Inferior parietal cortex (tissue), 1 donor: ENCODE measurements at regions not wholly inside any gene's neighbourhood (a gene's known extent, or its start where the extent isn't known, plus 50 kb on each side); places are given as distances from the start of the nearest gene placed in this dataset.

Experiments used
- DNase-seq: peaks from one replicate; pipeline ENCODE4 v3.0.0-alpha.2; 2016; ENCODE audit errors: extremely low spot score

DNA sequence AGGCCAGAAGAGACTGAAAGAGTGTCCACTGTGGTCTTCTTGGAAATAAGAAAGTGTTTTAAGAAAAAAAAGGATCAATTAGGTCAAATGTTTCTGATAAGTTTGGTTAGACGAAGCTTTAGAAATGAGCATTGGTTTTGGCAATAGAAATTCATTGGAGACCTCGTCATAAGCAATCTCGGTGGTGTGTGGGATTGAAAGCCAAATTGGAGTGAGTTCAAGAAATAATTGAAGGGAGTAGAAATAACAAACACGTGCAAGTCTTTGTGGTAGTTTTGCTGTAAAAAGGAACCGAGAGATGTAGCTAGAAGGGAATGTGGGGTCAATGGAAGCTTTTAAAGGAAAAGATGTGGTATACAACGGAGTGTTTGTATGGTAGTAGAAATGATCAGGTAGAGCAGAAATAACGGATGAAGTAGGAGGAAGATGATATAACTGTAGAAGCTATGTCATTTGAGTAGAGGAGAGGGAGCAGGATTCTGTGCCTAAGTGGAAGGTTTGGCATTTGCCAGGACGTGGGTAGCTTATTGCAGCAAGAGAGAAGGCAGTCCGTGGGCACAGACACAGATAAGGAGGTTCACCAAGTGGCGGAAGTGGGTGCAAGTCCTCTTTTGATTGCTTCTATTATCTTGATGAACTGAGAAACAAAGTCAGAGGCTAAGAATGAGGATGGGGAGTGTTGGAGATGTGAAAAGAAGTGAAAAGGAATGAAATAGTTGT, 146.2 kb downstream of the DACT1 start:
- no peak for DNase-seq

DNA sequence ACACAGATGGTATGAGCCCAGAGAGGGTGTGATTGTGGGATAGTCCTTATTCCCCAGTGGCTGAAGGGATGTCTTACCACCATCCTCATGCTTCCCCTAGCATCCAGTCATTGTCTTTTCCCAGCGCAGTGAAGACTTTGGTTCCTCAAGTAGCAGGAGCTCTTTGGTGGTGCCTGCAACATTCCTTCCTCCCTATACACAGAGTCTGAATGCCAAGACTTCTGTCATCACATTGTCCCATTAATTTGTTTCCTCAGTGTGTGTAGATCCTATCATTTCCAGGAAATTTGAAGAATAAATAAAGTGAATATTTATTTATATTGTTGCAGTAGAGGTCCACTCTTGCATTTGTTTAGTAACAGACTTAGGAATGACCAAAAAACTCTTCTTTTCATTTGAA, 147.2 kb downstream of the DACT1 start:
- DNase-seq: no peak

DNA sequence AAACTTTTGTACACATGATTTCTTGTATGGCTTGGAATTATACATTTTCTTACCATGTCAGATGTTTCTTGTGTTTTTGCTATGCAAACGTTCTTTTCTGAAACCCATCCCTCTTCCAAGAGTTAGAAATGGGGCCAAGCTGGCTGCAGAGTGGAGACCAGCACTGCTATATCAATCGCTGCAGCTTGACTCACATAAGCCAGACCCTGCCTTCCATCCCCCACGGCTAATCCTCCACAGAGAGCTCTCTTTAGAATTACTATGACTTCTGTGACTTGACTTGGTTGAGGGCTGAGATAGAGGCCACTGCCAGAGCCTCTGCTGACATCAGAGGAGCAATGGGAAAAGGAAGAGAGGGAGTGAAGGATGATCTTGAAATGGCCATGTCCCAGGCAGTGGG, 147.9 kb downstream of the DACT1 start:
- no peak for DNase-seq

GRCh38 chr14:58787592-58787991, 149.8 kb downstream of the DACT1 start:
- no peak for DNase-seq

DNA sequence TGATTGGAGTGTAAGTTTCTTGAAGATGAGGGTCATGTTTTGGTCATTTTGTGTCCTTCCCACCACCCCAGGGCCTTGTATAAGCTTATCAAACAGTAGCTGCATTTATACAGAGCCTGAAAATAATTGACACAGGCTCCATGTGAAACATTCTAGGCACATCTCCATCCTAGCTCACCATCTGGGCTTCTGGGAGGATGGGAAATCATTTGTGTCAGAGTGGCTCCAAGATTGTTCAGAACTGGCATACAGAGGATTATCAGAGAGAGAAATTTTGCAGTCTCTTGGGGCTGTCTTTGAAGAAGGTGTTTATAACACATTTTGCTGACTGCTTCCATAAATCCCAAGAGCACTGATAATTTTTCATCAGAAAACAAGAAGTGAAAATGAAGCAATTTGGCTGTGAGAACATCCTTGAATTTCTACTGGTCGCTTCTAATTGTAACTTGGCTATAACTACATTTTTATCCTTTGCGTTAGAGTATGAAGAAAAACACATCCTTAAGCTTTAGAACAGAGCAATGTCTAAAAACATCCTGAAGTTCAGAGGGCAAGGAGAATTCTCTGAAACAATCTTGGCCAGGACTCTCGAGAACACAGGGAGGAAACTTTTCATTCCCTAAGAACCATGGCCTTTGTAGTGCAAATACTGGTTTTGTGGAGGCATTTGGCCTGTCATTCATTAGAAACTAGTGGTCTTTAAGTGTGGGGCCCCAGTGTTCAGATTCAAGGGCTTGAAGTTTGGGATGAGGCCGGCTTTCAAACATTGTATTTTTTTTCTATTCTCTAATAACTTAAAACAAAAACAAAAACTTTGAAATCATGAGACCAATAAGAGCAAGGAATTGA, 151.1 kb downstream of the DACT1 start:
- DNase-seq: peak; percentile 72

DNA sequence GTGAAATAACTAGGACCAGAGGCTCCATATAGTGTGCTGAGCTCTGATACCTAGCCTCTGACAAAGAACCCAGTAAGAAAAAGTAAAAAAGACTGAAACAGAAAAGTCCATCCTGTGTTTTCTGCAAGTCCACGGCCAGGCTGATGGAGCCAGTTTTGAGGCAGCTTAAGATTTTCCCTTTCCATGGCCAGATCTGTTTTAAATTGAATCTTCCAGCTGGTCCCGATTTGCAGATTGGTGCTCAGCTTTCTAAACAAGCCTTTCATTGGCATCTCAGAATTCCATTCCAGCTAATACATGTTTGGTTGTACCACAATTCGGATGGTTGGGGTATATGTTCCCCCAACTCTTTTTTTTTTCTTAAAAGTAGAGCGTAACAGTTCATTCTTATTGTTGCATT, 152.0 kb downstream of the DACT1 start:
- DNase-seq: no peak

DNA sequence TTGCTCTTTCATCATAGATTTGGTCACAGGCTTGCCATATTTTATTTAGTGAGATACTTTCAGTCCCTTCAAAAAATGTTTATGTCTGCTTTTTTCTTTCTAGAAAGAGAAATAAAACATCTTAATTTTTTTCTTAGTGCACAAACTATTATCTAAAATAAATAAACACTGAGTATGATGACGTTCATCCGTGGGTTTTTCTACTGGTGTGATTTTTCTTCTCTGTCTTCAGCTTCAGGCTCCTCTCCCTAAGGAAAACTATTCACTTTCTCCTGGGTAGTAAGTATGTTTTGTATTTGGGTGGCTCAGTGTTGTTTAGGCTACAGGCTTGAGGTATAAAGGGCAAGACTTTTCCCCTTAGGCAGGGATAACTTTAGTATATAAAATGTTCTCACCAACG, 154.7 kb downstream of the DACT1 start:
- no peak for DNase-seq

GRCh38 chr14:58793131-58793740, 155.5 kb downstream of the DACT1 start:
- no peak for DNase-seq

DNA sequence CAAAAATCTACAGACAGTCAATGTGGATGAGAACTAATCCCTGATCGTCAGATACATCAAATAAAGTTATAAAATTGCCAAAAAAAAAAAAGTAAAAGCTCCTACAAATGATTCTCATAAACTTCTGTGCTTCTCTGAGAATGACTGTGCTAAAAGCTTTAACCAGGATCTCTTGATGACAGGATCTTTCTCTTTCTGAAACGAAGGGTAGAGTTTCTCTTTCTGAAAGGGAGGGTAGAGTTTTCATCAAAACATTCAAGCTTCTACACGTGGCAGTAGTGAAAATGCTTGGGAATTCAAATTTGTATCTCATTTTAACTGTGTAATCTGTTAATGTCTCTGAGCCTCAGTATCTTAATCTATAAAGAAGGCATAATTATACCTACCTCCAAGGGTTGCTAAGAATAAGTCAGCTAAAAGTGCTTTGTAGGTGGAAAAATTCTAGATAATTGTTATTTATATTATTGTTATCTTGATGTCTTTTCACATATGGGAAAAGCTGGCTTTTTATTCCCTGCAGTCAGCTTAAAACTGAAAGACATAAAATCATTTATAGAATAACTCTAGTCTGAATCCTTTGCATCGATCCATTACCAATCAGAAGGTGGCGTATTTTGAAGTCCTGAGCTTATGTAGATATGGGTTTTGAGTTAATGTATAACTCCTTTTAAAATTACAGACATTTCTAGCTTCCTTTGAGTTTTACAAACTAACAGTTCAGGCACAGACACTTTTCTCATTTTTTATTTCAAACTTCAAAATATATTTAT, 157.4 kb downstream of the DACT1 start:
- DNase-seq: no peak

- DNase-seq: no peak
Observed at GRCh38 chr14:58796242-58797009, 158.7 kb downstream of the DACT1 start.

DNA sequence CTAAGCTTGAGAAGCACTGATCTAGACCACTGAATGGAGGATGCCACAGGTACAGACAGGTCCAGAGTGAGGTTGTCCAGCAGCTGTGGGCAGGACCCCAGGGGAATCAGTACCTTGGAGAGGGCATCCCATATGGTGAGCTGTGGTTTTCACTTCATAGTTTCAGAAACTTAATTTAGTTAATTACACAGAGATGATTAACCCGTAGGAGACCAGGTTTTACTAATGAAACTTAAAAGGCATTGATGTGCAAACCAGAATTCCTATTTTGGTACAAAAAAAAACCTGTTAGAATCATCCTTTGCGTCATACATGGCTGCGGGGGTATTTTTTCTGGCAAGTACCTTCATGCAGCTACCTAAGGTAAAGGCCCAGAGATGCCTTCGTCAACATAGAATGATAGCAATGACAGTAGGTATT, 159.3 kb downstream of the DACT1 start:
- DNase-seq: no peak

- no peak for DNase-seq
Observed at GRCh38 chr14:58798173-58798572, 160.4 kb downstream of the DACT1 start.

GRCh38 chr14:58801086-58801485, 163.3 kb downstream of the DACT1 start:
- DNase-seq: no peak

GRCh38 chr14:58805057-58805456, 167.3 kb downstream of the DACT1 start:
- no peak for DNase-seq

DNA sequence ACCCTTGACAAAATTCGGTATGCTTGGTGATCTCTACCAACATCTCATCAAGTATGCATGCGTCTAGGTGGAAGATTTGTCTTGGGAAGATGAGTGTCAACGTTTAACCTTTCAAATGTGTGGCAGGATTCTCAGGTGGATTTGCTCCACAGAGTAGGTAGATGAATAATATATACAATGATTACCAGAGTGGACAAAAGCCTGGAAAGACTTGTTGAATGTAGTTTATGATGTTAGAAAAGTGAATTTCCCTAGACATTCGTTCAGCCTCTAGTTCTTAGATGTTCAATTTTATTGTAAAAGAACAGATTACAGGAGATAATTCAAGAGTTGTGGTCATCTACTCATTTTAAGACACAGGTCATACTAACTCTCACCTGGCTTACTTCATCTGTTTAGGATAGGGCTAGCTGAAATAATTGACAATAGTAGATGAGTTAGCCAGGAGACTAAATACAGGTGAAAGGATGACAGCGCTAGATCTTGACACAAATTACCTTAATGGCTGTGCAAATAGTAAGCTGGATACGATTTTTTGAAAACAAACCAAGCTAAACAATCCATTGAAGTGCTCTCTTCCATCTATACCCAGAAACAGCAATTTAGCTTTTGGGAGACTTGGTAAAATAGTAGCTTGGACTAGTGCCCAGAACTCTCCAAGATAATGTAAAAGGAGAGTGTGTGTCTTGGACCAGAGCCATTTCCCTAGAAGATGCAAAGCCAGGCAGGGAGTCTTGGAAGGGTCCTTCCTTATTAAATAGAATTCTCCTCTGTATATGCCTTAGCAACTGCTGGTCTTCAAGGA, 168.0 kb downstream of the DACT1 start:
- DNase-seq: no peak

DNA sequence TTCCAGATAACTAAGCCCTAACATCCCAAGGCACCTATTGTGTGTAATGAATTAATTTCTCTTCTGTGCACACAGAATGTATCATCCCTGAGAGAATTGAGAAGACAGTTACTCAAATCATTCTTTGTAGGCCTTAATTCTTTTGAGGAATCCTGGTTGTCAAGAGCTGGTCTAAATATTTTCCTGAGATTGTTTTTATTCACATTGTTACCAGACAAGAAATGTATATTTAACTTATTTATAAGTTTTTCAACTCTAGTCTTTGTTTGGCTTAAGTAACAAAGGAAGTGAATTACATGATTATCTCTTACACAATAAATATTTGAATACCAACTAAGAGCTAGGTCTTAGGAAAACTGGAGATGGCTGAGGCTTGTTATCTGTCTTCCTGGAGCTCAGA, 169.4 kb downstream of the DACT1 start:
- no peak for DNase-seq

DNA sequence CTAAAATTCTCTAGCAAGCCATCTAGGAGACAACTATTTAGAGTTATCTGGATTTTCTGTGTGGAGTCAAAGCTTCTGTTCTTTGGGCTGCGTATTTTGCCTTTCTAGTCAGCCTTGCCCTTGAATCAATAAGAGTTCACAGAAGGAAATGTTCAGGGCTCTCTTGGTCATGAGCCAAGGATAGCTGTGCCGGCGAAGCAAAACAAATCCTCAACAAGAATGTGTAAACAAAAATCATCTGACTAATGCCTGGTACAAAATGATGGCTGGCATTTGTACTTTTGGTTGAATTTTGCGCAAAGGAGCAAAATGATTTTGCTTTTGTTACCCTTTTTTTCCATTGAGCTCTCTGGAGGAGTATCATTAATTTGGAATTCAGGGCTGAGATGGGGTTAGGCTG, 171.1 kb downstream of the DACT1 start:
- peak; percentile 70 for DNase-seq

- no peak for DNase-seq
Observed at GRCh38 chr14:58809520-58809919, 171.8 kb downstream of the DACT1 start.

DNA sequence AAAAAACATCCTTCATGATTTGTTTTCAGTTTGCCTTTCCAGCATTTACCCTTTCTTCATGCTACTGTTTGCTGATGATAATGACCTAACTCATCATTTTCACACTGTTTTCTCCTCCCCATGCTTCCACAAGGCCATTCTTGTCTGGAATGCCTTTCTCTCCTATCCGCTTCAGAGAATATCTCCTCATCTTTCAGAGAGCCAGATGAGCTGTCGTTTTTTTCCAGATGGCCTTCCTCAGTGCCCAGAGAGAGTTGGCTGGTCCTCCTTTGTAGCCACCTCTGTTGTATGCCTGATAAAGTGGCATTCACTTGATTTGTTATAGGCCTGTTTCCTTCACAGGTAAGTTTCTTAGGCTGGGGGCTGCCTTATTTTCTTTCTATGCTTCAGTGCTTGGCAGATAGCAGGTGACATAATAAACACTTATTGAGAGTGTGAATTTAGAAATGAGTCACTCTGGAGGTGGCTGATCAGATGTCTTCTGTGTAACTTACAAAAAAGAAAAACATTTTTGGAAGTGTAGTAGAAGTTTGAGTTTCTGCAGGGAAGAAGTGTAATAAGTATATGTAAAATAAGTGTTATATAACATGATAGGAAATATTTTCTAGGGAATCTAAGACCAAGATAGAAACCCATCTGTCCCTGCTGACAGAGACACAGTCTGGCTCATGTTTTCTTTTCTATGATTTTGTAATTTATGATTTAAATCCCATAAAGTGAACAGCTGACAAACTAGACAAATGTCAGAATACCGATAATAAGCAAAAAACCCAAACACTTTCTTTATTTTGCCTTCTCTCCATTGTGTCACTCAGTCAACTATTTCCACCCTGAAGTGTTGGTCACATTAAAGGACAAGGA, 174.5 kb downstream of the DACT1 start:
- no peak for DNase-seq
